Neural progenitor cell (in vitro differentiated cells): ENCODE measurements at regions not wholly inside any gene's neighbourhood (a gene's known extent, or its start where the extent isn't known, plus 50 kb on each side); places are given as distances from the start of the nearest gene placed in this dataset.

Experiments used
- EZH2 ChIP-seq: fragments of 200-600 bp; sonication (generic); IDR thresholded peaks from 2 replicates; pipeline ENCODE4 v1.6.1; 2017; ENCODE audit warnings: antibody characterized with exemption, mild to moderate bottlenecking, moderate library complexity
- EZH2phosphoT487 ChIP-seq: fragments of 200-600 bp; sonication (generic); IDR thresholded peaks from 2 replicates; pipeline ENCODE4 v1.6.1; 2017; ENCODE audit warnings: antibody characterized with exemption
- TF ChIP-seq, protein P1 (sequence below): fragments of 200-600 bp; sonication (generic); IDR thresholded peaks from 2 replicates; pipeline ENCODE4 v1.5.1; 2017; ENCODE audit warnings: antibody characterized with exemption, mild to moderate bottlenecking

- TF ChIP-seq, protein P1, sequence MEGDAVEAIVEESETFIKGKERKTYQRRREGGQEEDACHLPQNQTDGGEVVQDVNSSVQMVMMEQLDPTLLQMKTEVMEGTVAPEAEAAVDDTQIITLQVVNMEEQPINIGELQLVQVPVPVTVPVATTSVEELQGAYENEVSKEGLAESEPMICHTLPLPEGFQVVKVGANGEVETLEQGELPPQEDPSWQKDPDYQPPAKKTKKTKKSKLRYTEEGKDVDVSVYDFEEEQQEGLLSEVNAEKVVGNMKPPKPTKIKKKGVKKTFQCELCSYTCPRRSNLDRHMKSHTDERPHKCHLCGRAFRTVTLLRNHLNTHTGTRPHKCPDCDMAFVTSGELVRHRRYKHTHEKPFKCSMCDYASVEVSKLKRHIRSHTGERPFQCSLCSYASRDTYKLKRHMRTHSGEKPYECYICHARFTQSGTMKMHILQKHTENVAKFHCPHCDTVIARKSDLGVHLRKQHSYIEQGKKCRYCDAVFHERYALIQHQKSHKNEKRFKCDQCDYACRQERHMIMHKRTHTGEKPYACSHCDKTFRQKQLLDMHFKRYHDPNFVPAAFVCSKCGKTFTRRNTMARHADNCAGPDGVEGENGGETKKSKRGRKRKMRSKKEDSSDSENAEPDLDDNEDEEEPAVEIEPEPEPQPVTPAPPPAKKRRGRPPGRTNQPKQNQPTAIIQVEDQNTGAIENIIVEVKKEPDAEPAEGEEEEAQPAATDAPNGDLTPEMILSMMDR = no peak
- TF ChIP-seq EZH2phosphoT487 (no peak), EZH2 (no peak)
Measured at GRCh38 chr10:113452146-113452845, 100.6 kb upstream of the HABP2 start.
